Activated B cell treated with CpG ODN at 0.5 μM for 24 hours (primary cell): ENCODE measurements at regions not wholly inside any gene's neighbourhood (a gene's known extent, or its start where the extent isn't known, plus 50 kb on each side); places are given as distances from the start of the nearest gene placed in this dataset.

Experiments
- ATAC-seq: fragments of 200-7000 bp; cut with Tn5 transposase; one replicate; pipeline ENCODE4 v1.10.0; 2021; ENCODE audit warnings: low read depth, mild to moderate bottlenecking, moderate library complexity
- CTCF ChIA-PET: fragments of 350-600 bp; sonication (Branson Sonifier 250); formaldehyde crosslinking; loops from one replicate; lab custom pipeline; 2021; ENCODE audit warnings: antibody characterized with exemption; lab: Charles Lee
- POLR2A ChIA-PET: fragments of 350-600 bp; sonication (Branson Sonifier 250); formaldehyde crosslinking; loops from one replicate; lab custom pipeline; 2021; ENCODE audit warnings: antibody characterized with exemption; lab: Charles Lee
- DNase-seq: peaks from one replicate; pipeline ENCODE4 v3.0.0; 2022
- H3K27ac Mint-ChIP-seq: one replicate; pipeline ENCODE4 v1.8.0; 2020; ENCODE audit warnings: mixed read lengths
- H3K27me3 Mint-ChIP-seq: one replicate; pipeline ENCODE4 v1.8.0; 2021; ENCODE audit warnings: mixed read lengths
- H3K36me3 Mint-ChIP-seq: one replicate; pipeline ENCODE4 v1.8.0; 2021; ENCODE audit warnings: low read depth, mixed read lengths
- H3K4me1 Mint-ChIP-seq: one replicate; pipeline ENCODE4 v1.8.0; 2021; ENCODE audit warnings: mixed read lengths
- H3K4me3 Mint-ChIP-seq: one replicate; pipeline ENCODE4 v1.8.0; 2020; ENCODE audit warnings: mild to moderate bottlenecking, mixed read lengths
- H3K9me3 Mint-ChIP-seq: one replicate; pipeline ENCODE4 v1.8.0; 2020; ENCODE audit warnings: mixed read lengths
- CTCF ChIP-seq: fragments of 200-600 bp; IDR thresholded peaks from one replicate; pipeline ENCODE4 v1.8.0; 2022; ENCODE audit warnings: antibody characterized with exemption, mild to moderate bottlenecking
- intact Hi-C: fragments of 100-400 bp; cut with micrococcal nuclease; formaldehyde crosslinking; loops from one replicate; pipeline ENCODE4 v1.15.1; 2024

- Mint-ChIP-seq H3K27me3 (no peaks in the 10 kb centered on the region), H3K27ac (no peak overlapping the region), H3K4me1 (peaks cover 8% of the 10 kb centered on the region), H3K36me3 (no peaks in the 10 kb centered on the region), H3K9me3 (no peaks in the 10 kb centered on the region), H3K4me3 (peak overlapping the region; percentile 16)
- ChIA-PET CTCF (interaction anchor here (1.2 kb wide), 1 partner anchor 241 kb away, joined by 3 read pairs; no protein-coding TSS in a partner anchor), POLR2A (interaction anchor here (0.6 kb wide), 1 partner anchor 433 kb away, joined by 3 read pairs; no protein-coding TSS in a partner anchor)
- ATAC-seq (no peak), DNase-seq (no peak)
- TF ChIP-seq CTCF, result no peak
- intact Hi-C loops, result loop anchor here (5.0 to 10.0 kb wide), 2 partner anchors 252 to 345 kb away; no protein-coding TSS in a partner anchor
Observed at GRCh38 chr6:2449572-2449940, 204.2 kb upstream of the GMDS start.

- Mint-ChIP-seq H3K27ac (no peak overlapping the region), H3K36me3 (no peaks in the 10 kb centered on the region), H3K4me1 (peaks cover 8% of the 10 kb centered on the region), H3K9me3 (no peaks in the 10 kb centered on the region), H3K4me3 (peak overlapping the region; percentile 67), H3K27me3 (no peaks in the 10 kb centered on the region)
- ChIA-PET CTCF (interaction anchor here (1.2 kb wide), 1 partner anchor 240 kb away, joined by 3 read pairs; no protein-coding TSS in a partner anchor), POLR2A (interaction anchor here (0.6 kb wide), 1 partner anchor 433 kb away, joined by 3 read pairs; no protein-coding TSS in a partner anchor)
- intact Hi-C loops, result loop anchor here (1.0 to 10.0 kb wide), 5 partner anchors 185 to 853 kb away; no protein-coding TSS in a partner anchor
- ATAC-seq (no peak), DNase-seq (no peak)
- TF ChIP-seq CTCF, result no peak
Observed at GRCh38 chr6:2448826-2449571, 203.6 kb upstream of the GMDS start.

- intact Hi-C loops, result loop anchor here (1.0 to 10.0 kb wide), 5 partner anchors 186 to 852 kb away; no protein-coding TSS in a partner anchor
- Mint-ChIP-seq H3K27me3 (no peaks in the 10 kb centered on the region), H3K36me3 (no peaks in the 10 kb centered on the region), H3K27ac (no peak overlapping the region), H3K9me3 (no peaks in the 10 kb centered on the region), H3K4me1 (peaks cover 8% of the 10 kb centered on the region), H3K4me3 (no peak overlapping the region)
- ChIA-PET POLR2A (no interaction called here), CTCF (no interaction called here)
- ATAC-seq, result no peak
- no peak for DNase-seq
- TF ChIP-seq CTCF, result no peak
Observed at GRCh38 chr6:2447931-2448330, 202.5 kb upstream of the GMDS start.

GRCh38 chr6:2447318-2447920, 202.0 kb upstream of the GMDS start:
- H3K4me3 Mint-ChIP-seq, result no peak overlapping the region
- H3K4me1 Mint-ChIP-seq, result peaks cover 8% of the 10 kb centered on the region
- POLR2A ChIA-PET, result no interaction called here
- no peak for DNase-seq
- no peak for TF ChIP-seq CTCF
- intact Hi-C loops, result loop anchor here (5.0 to 10.0 kb wide), 2 partner anchors 250 to 343 kb away; no protein-coding TSS in a partner anchor
- ATAC-seq, result no peak
- no peaks in the 10 kb centered on the region for H3K27me3 Mint-ChIP-seq
- H3K9me3 Mint-ChIP-seq, result no peaks in the 10 kb centered on the region
- no peak overlapping the region for H3K27ac Mint-ChIP-seq
- no peaks in the 10 kb centered on the region for H3K36me3 Mint-ChIP-seq
- CTCF ChIA-PET, result no interaction called here
